GM10248 (cell line): ENCODE measurements at regions not wholly inside any gene's neighbourhood (a gene's known extent, or its start where the extent isn't known, plus 50 kb on each side); places are given as distances from the start of the nearest gene placed in this dataset.

ENCODE experiments used
- CTCF ChIA-PET: fragments of 300-600 bp; sonication (Branson Sonifier 250); formaldehyde crosslinking; extraction: SDS; loops from one replicate; lab custom pipeline; 2021; ENCODE audit warnings: antibody characterized with exemption; lab: Yijun Ruan, JAX
- POLR2A ChIA-PET: fragments of 350-650 bp; sonication (Branson Sonifier 250); formaldehyde crosslinking; extraction: SDS; loops from one replicate; lab custom pipeline; 2020; ENCODE audit warnings: antibody characterized with exemption; lab: Yijun Ruan, JAX
- DNase-seq: peaks from one replicate; pipeline ENCODE4 v3.0.0; 2012; ENCODE audit errors: extremely low spot score
- TF ChIP-seq, protein P1 (sequence below): IDR thresholded peaks from 2 replicates; pipeline ENCODE4 v1.5.1; 2012; ENCODE audit warnings: mild to moderate bottlenecking, low read depth; ENCODE audit errors: extremely low read depth, missing control alignments, control extremely low read depth

DNA sequence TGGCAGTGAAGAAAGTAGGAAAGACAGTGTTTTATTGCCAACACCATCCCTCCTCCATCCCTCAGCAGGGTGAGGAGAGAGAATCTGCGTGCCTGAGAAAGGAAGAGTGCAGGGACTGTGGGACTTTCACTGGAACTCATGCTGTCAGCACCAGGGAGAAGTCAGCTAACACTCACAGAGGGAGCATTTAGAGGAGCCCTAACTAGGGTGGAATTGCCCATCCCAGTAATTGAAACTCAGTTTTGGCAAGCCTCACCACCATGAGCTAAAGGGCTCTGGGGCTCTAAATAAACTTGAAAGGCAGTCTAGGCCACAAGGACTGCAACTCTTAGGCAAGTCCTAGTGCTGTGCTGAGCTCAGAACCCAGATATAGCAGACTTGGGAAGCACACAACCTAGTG, 622.3 kb downstream of the SEMA5A start:
- POLR2A ChIA-PET: no interaction called here
- DNase-seq: no peak
- CTCF ChIA-PET: interaction anchor here (1.2 to 3.2 kb wide), 2 partner anchors 15 to 56 kb away, joined by 3 to 12 read pairs; no protein-coding TSS in a partner anchor
- TF ChIP-seq, protein P1, sequence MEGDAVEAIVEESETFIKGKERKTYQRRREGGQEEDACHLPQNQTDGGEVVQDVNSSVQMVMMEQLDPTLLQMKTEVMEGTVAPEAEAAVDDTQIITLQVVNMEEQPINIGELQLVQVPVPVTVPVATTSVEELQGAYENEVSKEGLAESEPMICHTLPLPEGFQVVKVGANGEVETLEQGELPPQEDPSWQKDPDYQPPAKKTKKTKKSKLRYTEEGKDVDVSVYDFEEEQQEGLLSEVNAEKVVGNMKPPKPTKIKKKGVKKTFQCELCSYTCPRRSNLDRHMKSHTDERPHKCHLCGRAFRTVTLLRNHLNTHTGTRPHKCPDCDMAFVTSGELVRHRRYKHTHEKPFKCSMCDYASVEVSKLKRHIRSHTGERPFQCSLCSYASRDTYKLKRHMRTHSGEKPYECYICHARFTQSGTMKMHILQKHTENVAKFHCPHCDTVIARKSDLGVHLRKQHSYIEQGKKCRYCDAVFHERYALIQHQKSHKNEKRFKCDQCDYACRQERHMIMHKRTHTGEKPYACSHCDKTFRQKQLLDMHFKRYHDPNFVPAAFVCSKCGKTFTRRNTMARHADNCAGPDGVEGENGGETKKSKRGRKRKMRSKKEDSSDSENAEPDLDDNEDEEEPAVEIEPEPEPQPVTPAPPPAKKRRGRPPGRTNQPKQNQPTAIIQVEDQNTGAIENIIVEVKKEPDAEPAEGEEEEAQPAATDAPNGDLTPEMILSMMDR: no peak

DNA sequence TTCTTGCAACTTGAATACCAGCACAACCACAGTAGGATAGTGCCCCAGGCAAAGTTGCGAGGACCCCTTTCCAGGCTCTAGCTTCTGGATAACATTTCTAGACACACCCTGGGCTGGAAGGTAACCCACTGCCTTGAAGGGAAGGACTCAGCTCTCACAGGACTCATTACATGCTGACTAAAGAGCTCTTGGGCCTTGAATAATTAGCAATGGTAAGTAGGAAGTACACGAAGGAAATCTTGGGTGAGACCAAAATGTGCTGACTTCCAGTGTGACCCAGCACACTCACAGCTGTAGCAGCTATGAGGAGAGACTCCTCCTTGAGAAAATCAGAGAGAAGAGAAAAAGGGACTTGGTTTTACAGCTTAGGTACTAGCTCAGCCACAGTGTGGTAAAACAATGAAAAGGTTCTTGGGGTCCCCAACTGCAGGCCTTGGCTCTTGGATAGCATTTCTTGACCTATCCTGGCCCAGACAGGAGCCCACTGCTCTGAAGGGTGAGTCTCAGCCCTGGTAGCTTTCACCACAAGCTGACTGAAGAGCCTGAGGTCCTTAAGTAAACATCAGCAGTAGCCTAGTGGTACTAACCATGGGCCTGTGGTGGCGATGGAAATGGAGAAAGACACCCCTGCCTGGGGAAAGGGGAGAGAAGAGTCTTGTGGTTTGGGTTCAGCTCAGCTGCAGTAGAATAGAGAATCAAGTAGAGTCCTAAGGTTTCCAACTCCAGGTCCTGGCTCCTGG, 621.7 kb downstream of the SEMA5A start:
- CTCF ChIA-PET: interaction anchor here (1.2 to 3.2 kb wide), 3 partner anchors 16 to 57 kb away, joined by 3 to 12 read pairs (median 3); no protein-coding TSS in a partner anchor
- POLR2A ChIA-PET: no interaction called here
- TF ChIP-seq, protein P1: no peak
- DNase-seq: no peak

DNA sequence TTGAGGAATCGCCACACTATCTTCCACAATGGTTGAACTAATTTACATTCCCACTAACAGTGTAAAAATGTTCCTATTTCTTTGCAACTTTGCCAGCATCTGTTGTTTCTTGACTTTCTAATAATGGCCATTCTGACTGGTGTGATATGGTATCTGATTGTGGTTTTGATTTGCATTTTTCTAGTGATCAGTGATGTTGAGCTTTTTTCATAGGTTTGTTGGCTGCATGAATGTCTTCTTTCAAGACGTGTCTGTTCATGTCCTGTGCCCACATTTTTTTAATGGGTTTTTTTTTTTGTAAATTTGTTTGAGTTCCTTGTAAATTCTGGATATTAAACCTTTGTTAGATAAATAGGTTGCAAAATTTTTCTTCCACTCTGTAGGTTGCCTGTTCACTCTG, 615.9 kb downstream of the SEMA5A start:
- TF ChIP-seq, protein P1: no peak
- no peak for DNase-seq
- ChIA-PET CTCF (interaction anchor here (1.4 to 2.2 kb wide), 2 partner anchors 9 to 16 kb away, joined by 3 to 5 read pairs; no protein-coding TSS in a partner anchor), POLR2A (no interaction called here)

DNA sequence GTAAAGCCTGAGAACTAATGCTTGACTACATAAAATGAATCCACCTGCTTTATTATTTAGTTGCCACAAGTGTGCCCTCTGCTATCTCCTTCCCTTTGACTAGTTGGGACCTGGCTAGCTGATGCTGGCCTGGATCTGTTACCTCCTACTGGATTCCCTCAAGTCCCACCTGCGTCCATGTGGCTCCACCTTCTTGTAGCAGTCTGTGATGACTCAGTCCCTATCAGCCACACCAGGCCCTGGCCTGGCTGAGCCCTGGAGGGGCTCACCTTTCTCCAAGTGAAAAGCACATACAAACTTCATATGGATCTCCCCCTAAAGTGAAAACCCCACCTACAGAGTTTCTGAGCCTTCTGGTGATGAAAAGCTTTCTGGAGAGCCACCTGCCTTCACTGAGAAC, 611.4 kb downstream of the SEMA5A start:
- DNase-seq: no peak
- TF ChIP-seq, protein P1: no peak
- POLR2A ChIA-PET: no interaction called here
- CTCF ChIA-PET: no interaction called here

DNA sequence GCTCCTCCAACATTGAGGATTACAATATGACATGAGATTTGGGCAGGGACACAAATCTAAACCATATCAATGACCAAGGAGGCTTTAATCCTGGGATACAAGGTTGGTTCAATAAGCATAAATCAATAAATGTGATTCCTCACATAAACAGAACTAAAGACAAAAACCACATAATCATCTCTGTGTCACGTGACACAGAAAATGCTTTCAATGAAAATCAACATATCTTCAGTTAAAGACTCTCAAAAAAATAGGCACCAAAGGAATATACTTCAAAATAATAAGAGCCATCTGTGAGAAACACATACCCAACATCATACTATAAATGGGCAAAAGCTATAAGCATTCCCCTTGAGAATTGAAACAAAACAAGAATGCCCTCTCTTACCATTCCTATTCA, 604.9 kb downstream of the SEMA5A start:
- CTCF ChIA-PET: interaction anchor here (1.5 kb wide), 1 partner anchor 9 kb away, joined by 4 read pairs; no protein-coding TSS in a partner anchor
- TF ChIP-seq, protein P1: no peak
- no peak for DNase-seq
- POLR2A ChIA-PET: no interaction called here

DNA sequence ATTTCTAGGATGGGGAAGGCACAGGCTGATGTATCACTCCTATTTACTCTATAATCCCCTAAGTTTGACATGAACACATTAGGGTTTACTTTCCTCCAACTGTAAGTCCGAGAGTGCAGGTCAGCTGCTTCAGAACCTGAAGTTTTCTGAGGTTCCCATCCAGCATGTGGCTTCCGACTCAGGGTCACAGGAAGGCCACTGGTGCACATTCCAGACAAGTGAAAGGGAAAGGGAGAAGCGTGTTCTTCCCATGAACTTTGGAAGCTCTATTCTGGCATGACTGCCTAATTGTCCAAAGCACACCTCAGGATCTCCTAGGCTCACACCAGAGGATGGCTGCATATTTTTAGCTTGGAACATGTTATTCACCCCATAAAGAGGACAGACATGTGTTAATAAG, 602.6 kb downstream of the SEMA5A start:
- ChIA-PET CTCF (interaction anchor here (0.8 kb wide), 1 partner anchor 18 kb away, joined by 3 read pairs; no protein-coding TSS in a partner anchor), POLR2A (no interaction called here)
- no peak for DNase-seq
- TF ChIP-seq, protein P1: no peak
